Activated effector memory CD4-positive, alpha-beta T cell treated with anti-CD3 and anti-CD28 coated beads, Interleukin-2, amount 50 U/mL, for 16 hours (primary cell): ENCODE measurements at regions not wholly inside any gene's neighbourhood (a gene's known extent, or its start where the extent isn't known, plus 50 kb on each side); places are given as distances from the start of the nearest gene placed in this dataset.

Experiments used
- DNase-seq: peaks from one replicate; pipeline ENCODE4 v3.0.0-alpha.2; 2020

GRCh38 chr2:191615596-191615995, 62.3 kb upstream of the NABP1 start:
- DNase-seq: no peak

GRCh38 chr2:191617575-191617974, 60.4 kb upstream of the NABP1 start:
- peak; percentile 75 for DNase-seq

- DNase-seq: no peak
Observed at GRCh38 chr2:191618046-191618780, 59.7 kb upstream of the NABP1 start.

- no peak for DNase-seq
Observed at GRCh38 chr2:191618786-191619185, 59.1 kb upstream of the NABP1 start.

GRCh38 chr2:191620144-191620543, 57.8 kb upstream of the NABP1 start:
- DNase-seq: no peak

- DNase-seq: no peak
Observed at GRCh38 chr2:191622374-191623320, 55.3 kb upstream of the NABP1 start.

GRCh38 chr2:191625016-191625415, 52.9 kb upstream of the NABP1 start:
- peak; percentile 80 for DNase-seq

- DNase-seq: no peak
Observed at GRCh38 chr2:191625446-191625845, 52.5 kb upstream of the NABP1 start.

GRCh38 chr2:191626497-191627151, 51.3 kb upstream of the NABP1 start:
- DNase-seq: no peak

GRCh38 chr2:191627518-191627917, 50.4 kb upstream of the NABP1 start:
- DNase-seq: no peak
